ENCODE measurements at regions not wholly inside any gene's neighbourhood (a gene's known extent, or its start where the extent isn't known, plus 50 kb on each side); places are given as distances from the start of the nearest gene placed in this dataset.

DNA sequence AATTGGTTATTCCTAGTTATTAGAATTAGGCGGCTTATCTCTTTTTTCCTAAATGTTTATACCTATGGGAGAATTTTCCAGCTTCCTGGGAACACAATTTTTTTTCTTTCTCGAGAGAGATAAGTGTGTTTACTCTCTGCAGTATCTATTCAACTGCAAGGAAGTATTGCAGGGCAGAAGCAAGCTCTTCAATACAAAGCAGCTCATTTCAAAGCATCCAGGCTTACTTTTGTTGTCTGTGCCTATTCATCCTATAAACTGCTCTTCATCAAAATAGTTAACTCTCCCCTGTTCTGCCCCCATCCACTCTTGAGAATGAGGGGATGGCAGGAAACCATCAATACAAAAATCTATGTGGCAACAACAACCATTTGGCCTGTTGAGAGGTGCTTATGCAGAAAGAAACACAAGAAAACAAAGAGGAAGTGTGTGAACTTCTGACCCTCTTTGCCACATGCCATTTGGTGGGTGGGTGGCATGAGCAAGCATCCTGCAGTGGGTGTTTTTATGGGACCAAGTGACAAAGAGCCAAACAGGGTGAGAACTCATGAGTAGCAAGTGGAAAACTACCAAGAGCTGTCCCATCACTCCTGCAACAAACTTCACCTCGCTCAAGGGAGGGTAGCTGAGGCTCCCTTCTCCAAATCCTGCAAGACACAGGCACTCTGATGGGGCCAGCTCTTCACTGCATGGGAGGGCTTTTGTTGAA is 50.6 kb upstream of the MRPS6 start:
- peak; percentile 67 for DNase-seq (ENCODE audit: low read depth)

- DNase-seq (ENCODE audit: low read depth): no peak
Observed at GRCh38 chr21:34021726-34022125, 51.7 kb upstream of the MRPS6 start.

GRCh38 chr21:34020983-34021553 is 52.3 kb upstream of the MRPS6 start:
- DNase-seq (ENCODE audit: low read depth): no peak

DNA sequence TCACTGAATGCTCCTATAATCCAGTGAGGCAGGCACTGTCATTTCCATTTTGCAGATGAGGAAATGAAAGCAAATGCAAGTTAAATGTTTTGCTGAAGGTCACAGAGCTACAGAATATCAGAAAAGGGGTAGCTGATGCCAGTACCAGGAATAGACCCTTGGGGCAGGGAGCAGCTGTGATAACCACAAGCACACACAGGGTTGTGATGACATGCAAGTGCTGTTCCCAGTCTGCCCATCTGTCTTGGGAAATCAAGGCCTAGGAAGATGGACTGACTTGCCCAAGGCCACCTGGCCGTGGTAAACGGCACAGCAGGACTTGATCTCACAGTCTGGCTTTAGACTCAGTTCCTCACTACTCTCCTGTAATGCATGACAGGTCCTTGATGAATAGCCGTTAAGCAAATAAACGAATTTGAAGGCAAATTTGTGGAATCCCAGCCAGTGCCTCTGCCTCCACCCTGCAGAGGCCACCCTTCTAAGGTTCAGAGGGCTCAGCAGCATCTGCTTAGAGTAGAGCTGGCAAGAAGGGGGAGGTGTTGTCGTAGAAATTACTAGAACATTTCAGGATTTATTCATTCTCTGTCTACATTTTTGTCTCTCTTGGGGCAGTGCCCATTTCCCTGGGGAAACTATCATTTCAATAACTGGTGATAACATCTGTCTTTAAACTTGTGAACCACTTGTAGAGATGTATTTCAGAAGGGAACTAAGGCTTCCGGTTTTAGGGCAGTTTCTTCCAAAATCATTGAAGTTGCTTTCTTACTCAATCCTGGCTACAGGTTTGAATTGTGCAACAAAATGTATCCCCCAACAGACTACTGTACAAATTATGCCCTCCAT is 53.2 kb upstream of the MRPS6 start:
- DNase-seq (ENCODE audit: low read depth): peak; percentile 99

- DNase-seq (ENCODE audit: low read depth): no peak
Observed at GRCh38 chr21:34019402-34019801, 54.0 kb upstream of the MRPS6 start.

GRCh38 chr21:34018910-34019309 is 54.5 kb upstream of the MRPS6 start:
- no peak for DNase-seq (ENCODE audit: low read depth)

DNA sequence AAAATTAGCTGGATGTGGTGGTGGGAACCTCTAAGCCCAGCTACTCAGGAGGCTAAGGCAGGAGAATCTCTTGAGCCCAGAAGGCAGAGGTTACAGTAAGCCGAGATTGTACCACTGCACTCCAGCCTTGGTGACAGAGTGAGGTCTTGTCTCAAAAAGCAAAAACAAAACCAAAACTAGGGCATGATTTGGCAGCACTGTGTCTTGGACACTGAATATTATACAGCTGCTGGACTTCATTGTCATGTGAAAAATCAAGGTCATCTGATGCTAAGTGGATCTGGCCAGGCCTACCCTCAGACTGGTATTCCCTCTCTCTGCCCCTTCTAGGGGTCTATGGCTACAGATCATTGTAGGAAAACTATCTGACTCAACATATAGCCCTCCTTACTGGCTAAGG is 55.2 kb upstream of the MRPS6 start:
- no peak for DNase-seq (ENCODE audit: low read depth)

GRCh38 chr21:34017039-34017961 is 56.1 kb upstream of the MRPS6 start:
- DNase-seq (ENCODE audit: low read depth): peak; percentile 41

- DNase-seq (ENCODE audit: low read depth): no peak
Observed at GRCh38 chr21:34012640-34013039, 60.7 kb upstream of the MRPS6 start.

- peak; percentile 50 for DNase-seq (ENCODE audit: low read depth)
Observed at GRCh38 chr21:34011660-34012059, 61.7 kb upstream of the MRPS6 start.

- no peak for DNase-seq (ENCODE audit: low read depth)
Observed at GRCh38 chr21:34009193-34009592, 64.2 kb upstream of the MRPS6 start.

DNA sequence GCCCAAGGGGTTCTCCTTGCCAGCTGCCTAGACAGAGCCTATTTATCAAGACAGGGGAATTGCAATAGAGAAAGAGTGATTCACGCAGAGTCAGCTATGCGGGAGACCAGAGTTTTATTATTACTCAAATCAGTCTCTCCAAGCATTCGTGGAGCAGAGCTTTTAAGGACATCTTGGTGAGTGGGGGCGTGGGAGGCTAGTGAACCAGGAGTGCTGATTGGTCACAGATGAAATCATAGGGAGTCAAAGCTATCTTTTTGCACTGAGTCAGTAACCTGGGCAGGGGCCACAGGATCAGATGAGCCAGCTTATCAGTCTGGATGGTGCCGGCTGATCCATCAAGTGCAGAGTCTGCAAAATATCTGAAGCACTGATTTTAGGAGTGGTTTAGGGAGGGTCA is 64.8 kb upstream of the MRPS6 start:
- DNase-seq (ENCODE audit: low read depth): no peak

- no peak for DNase-seq (ENCODE audit: low read depth)
Observed at GRCh38 chr21:34006611-34007168, 66.7 kb upstream of the MRPS6 start.

- no peak for DNase-seq (ENCODE audit: low read depth)
Observed at GRCh38 chr21:34004974-34005373, 68.4 kb upstream of the MRPS6 start.

- no peak for DNase-seq (ENCODE audit: low read depth)
Observed at GRCh38 chr21:34004013-34004938, 69.1 kb upstream of the MRPS6 start.

GRCh38 chr21:34003428-34003827 is 70.0 kb upstream of the MRPS6 start:
- DNase-seq (ENCODE audit: low read depth): no peak

GRCh38 chr21:34000375-34000774 is 73.0 kb upstream of the MRPS6 start:
- no peak for DNase-seq (ENCODE audit: low read depth)

- no peak for DNase-seq (ENCODE audit: low read depth)
Observed at GRCh38 chr21:33998809-33999208, 74.6 kb upstream of the MRPS6 start.

- DNase-seq (ENCODE audit: low read depth): peak; percentile 23
Observed at GRCh38 chr21:33998402-33998801, 75.0 kb upstream of the MRPS6 start.

DNA sequence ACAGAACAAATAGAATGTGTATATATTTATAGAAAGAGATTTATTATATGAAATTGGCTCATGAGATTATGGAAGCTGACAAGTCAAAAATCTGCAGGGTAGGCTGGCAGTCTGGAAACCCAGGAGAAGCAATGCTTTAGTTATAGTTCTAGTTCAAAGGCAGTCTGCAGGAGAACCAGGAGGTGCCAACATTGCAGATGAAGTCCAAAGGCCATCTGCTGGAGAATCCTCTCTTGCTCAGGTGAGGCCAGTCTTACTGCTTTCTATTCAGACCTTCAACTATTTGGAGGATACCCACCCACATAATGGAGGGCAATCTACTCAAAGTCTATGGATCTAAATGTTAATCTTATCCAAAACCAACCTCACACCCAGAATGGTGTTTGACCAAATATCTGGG is 75.9 kb upstream of the MRPS6 start:
- DNase-seq (ENCODE audit: low read depth): no peak
